ENCODE measurements at regions not wholly inside any gene's neighbourhood (a gene's known extent, or its start where the extent isn't known, plus 50 kb on each side); places are given as distances from the start of the nearest gene placed in this dataset.
A peak's percentile ranks its signal among the peaks of the same experiment; 100 is the strongest.
"Not testable (repeated sequence)": the region's sequence is repeated elsewhere in the genome, so short reads cannot be mapped to it uniquely, and the experiment has no call there.

DNA sequence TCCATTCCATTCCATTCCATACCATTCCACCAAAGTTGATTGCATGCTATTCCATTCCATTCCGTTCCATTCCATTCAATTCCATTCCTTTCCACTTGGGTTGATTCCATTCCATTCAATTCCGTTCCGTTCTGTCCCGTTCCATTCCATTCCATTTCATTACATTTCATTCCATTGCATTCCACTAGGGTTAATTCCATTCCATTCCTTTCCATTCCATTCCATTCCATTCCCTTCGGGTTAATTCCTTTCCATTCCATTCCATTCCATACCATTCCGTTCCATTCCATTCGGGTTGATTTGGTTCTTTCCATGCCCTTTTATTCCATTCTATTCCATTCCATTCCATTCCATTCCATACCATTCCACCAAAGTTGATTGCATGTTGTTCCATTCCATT, 131.9 kb downstream of the CWH43 start:
- DNase-seq, result not testable (repeated sequence)

- peak; percentile 4 for DNase-seq
Measured at GRCh38 chr4:49118379-49119212, 132.5 kb downstream of the CWH43 start.

GRCh38 chr4:49119345-49119744, 133.3 kb downstream of the CWH43 start:
- DNase-seq, result not testable (repeated sequence)

DNA sequence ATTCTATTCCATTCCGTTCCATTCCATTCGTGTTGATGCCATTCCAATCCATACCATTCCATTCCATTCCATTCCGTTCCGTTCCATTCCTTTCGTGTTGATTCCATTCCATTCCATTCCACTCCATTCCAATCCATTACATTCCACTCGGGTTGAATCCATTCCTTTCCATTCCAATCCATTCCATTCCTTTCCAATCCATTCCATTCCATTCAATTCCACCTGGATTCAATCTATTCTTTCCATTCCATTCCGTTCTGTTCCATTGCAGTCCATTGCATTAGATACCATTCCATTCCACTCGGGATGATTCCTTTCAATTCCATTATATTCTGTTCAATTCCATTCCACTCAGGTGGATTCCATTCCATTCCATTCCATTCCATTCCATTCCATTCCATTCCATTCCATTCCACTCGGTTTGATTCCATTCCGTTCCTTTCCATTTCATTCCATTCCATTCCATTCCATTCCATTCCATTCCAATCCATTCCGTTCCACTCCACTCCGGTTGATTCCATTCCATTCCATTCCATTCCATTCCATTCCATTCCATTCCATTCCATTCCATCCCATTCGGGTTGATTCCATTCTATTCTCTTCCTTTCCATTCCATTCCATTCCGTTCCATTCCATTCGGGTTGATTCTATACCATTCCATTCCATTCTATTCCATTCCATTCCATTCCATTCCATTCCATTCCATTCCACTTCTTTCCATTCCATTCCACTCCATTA, 134.1 kb downstream of the CWH43 start:
- DNase-seq, result peak; percentile 27

DNA sequence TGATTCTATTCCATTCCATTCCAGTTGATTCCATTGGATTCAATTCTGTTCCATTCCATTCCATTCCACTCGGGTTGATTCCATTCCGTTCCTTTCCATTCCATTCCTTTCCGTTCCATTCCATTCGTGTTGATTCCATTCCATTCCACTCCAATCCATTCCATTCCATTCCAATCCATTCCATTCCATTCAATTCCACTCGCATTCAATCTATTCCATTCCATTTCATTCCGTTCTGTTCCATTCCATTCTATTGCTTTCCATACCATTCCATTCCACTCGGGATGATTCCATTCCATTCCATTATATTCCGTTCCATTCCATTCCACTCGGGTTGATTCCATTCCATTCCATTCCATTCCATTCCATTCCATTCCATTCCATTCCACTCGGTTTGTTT, 134.7 kb downstream of the CWH43 start:
- DNase-seq, result peak; percentile 52

DNA sequence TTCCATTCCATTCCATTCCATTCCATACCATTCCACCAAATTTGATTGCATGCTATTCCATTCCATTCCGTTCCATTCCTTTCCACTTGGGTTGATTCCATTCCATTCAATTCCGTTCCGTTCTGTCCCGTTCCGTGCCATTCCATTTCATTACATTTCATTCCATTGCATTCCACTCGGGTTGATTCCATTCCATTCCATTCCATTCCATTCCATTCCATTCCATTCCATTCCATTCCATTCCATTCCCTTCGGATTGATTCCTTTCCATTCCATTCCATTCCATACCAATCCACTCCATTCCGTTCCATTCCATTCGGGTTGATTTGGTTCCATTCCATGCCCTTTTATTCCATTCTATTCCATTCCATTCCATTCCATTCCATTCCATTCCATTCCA, 140.4 kb downstream of the CWH43 start:
- DNase-seq, result not testable (repeated sequence)

DNA sequence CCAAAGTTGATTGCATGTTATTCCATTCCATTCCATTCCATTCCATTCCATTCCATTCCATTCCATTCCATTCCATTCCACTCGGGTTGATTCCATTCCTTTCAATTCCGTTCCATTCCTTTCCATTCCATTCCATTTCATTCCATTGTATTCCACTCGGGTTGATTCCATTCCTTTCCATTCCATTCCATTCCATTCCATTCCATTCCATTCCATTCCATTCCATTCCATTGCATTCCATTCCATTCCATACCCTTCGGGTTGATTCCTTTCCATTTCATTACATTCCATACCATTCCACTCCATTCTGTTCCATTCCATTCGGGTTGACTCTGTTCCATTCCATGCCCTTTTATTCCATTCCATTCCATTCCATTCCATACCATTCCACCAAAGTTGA, 140.8 kb downstream of the CWH43 start:
- not testable (repeated sequence) for DNase-seq

- not testable (repeated sequence) for DNase-seq
Measured at GRCh38 chr4:49129385-49129784, 143.3 kb downstream of the CWH43 start.

DNA sequence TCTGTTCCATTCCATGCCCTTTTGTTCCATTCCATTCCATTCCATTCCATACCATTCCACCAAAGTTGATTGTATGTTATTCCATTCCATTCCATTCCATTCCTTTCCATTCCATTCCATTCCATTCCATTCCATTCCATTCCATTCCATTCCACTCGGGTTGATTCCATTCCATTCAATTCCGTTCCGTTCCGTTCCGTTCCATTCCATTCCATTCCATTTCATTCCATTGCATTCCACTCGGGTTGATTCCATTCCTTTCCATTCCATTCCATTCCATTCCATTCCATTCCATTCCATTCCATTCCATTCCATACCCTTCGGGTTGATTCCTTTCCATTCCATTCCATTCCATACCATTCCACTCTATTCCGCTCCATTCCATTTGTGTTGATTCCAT, 143.8 kb downstream of the CWH43 start:
- DNase-seq, result not testable (repeated sequence)

DNA sequence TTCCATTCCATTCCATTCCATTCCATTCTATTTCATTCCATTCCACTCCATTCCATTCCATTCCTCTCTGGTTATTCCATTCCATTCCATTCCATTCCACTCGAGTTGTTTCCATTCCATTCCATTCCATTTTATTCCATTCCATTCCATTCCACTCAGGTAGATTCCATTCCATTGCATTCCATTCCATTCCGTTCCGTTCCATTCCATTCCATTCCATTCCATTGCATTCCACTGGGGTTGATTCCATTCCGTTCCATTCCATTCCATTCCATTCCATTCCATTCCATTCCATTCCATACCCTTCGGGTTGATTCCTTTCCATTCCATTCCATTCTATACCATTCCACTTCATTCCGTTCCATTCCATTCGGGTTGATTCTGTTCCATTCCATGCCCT, 144.6 kb downstream of the CWH43 start:
- DNase-seq, result not testable (repeated sequence)

- not testable (repeated sequence) for DNase-seq
Measured at GRCh38 chr4:49137043-49137442, 151.0 kb downstream of the CWH43 start.

- DNase-seq, result not testable (repeated sequence)
Measured at GRCh38 chr4:49137961-49138360, 151.9 kb downstream of the CWH43 start.

GRCh38 chr4:49138818-49139217, 152.7 kb downstream of the CWH43 start:
- not testable (repeated sequence) for DNase-seq

DNA sequence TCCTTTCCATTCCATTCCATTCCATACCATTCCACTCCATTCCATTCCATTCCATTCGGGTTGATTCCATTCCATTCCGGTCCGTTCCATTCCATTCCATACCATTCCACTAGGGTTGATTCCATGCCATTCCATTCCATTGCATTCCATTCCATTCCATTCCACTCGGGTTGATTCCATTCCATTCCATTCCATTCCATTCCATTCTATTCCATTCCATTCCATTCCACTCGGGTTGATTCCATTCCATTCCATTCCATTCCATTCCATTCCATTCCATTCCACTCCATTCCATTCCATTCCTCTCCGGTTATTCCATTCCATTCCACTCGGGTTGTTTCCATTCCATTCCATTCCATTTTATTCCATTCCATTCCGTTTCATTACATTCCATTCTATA, 153.4 kb downstream of the CWH43 start:
- DNase-seq, result not testable (repeated sequence)

DNA sequence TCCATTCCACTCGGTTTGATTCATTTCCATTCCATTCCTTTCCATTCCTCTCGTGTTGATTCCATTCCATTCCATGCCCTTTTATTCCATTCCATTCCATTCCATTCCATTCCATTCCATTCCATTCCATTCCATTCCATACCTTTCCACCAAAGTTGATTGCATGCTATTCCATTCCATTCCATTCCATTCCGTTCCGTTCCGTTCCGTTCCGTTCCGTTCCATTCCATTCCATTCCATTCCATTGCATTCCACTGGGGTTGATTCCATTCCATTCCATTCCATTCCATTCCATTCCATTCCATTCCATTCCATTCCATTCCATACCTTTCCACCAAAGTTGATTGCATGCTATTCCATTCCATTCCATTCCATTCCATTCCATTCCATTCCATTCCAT, 154.3 kb downstream of the CWH43 start:
- not testable (repeated sequence) for DNase-seq

- not testable (repeated sequence) for DNase-seq
Measured at GRCh38 chr4:49141955-49142354, 155.9 kb downstream of the CWH43 start.

GRCh38 chr4:49147143-49147542, 161.1 kb downstream of the CWH43 start:
- not testable (repeated sequence) for DNase-seq

DNA sequence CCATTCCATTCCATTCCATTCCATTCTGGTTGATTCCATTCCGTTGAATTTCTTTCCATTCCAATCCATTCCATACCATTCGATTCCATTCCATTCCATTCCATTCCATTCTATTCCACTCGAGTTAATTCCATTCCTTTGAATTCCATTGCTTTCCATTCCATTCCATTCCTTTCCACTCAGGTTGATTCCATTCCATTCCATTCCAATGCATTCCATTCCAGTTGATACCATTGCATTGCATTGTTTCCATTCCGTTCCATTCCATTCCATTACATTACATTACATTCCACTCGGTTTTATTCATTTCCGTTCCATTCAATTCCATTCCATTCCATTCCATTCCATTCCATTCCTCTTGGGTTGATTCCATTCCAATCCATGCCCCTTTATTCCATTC, 161.5 kb downstream of the CWH43 start:
- not testable (repeated sequence) for DNase-seq

GRCh38 chr4:49149006-49149975, 163.2 kb downstream of the CWH43 start:
- peak; percentile 83 for DNase-seq

DNA sequence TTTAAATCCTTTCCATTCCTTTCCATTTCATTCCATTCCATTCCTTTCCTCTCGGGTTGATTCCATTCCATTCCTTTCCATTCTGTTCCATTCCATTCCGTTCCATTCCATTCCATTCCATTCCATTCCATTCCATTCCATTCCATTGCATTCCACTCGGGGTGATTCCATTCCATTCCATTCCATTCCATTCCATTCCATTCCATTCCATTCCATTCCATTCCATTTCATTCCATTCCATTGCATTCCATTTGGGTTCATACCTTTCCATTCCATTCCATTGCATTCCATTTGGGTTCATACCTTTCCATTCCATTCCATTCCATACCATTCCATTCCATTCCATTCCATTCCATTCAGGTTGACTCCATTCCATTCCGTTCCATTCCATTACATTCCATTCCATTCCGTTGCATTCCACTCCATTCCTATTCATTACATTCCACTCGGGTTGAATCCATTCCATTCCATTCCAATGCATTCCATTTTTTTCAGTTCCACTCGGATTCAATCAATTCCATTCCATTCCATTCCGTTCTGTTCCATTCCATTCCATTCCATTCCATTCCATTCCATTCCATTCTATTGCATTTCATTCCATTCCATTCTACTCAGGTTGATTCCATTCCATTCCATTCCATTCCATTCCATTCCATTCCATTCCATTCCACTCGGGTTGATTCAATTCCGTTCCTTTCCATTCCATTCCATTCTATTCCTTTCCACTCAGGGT, 164.4 kb downstream of the CWH43 start:
- DNase-seq, result not testable (repeated sequence)

- DNase-seq, result not testable (repeated sequence)
Measured at GRCh38 chr4:49153011-49153410, 166.9 kb downstream of the CWH43 start.
